VCaP (cell line): ENCODE measurements at regions not wholly inside any gene's neighbourhood (a gene's known extent, or its start where the extent isn't known, plus 50 kb on each side); places are given as distances from the start of the nearest gene placed in this dataset.

ENCODE experiments used
- H3K27ac ChIP-seq: fragments of 450-650 bp; 2 replicates; pipeline ENCODE4 v1.5.1; 2017
- CTCF ChIP-seq: fragments of 450-650 bp; conservative IDR thresholded peaks from 2 replicates; pipeline ENCODE4 v1.5.1; 2017; ENCODE audit warnings: mild to moderate bottlenecking, moderate library complexity

- no peak overlapping the region for H3K27ac ChIP-seq
- no peak for TF ChIP-seq CTCF
These were observed 58.6 kb upstream of the XPA start for GRCh38 chr9:97755618-97756267.

GRCh38 chr9:97756991-97757390, 59.9 kb upstream of the XPA start:
- TF ChIP-seq CTCF, result no peak

GRCh38 chr9:97758334-97758916, 61.3 kb upstream of the XPA start:
- H3K27ac ChIP-seq, result no peak overlapping the region
- TF ChIP-seq CTCF, result no peak

More at GRCh38 chr9:97756991-97757390, 59.9 kb upstream of the XPA start:
- no peak overlapping the region for H3K27ac ChIP-seq

GRCh38 chr9:97759581-97760288, 62.6 kb upstream of the XPA start:
- no peak overlapping the region for H3K27ac ChIP-seq
- TF ChIP-seq CTCF, result no peak

GRCh38 chr9:97761056-97761598, 64.0 kb upstream of the XPA start:
- H3K27ac ChIP-seq, result no peak overlapping the region
- no peak for TF ChIP-seq CTCF

- no peak for TF ChIP-seq CTCF
- no peak overlapping the region for H3K27ac ChIP-seq
These were observed 64.7 kb upstream of the XPA start for GRCh38 chr9:97761879-97762278.

- no peak overlapping the region for H3K27ac ChIP-seq
- TF ChIP-seq CTCF, result no peak
These were observed 66.7 kb upstream of the XPA start for GRCh38 chr9:97763874-97764273.
